ENCODE measurements at regions not wholly inside any gene's neighbourhood (a gene's known extent, or its start where the extent isn't known, plus 50 kb on each side); places are given as distances from the start of the nearest gene placed in this dataset.
"Not testable (repeated sequence)": the region's sequence is repeated elsewhere in the genome, so short reads cannot be mapped to it uniquely, and the experiment has no call there.

DNA sequence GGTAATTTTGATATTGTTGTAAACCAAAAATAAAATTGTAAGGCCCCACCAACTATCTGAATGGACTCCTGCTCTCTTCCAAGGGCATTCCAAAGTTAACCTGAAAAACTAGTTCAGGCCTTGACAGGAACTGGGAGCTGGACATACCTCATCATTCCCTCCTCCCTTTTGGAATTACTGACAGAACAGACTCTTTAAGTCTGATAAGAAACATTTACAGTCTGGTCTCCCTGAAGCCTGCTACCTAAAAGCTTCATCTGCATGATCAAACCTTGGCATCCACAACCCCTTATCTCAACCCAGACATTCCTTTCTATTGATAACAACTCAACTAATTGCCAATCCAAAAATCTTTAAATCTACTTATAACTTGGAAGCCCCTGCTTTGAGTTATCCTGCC lies 123.8 kb downstream of the TLR5 start:
- TF ChIP-seq, protein P1, sequence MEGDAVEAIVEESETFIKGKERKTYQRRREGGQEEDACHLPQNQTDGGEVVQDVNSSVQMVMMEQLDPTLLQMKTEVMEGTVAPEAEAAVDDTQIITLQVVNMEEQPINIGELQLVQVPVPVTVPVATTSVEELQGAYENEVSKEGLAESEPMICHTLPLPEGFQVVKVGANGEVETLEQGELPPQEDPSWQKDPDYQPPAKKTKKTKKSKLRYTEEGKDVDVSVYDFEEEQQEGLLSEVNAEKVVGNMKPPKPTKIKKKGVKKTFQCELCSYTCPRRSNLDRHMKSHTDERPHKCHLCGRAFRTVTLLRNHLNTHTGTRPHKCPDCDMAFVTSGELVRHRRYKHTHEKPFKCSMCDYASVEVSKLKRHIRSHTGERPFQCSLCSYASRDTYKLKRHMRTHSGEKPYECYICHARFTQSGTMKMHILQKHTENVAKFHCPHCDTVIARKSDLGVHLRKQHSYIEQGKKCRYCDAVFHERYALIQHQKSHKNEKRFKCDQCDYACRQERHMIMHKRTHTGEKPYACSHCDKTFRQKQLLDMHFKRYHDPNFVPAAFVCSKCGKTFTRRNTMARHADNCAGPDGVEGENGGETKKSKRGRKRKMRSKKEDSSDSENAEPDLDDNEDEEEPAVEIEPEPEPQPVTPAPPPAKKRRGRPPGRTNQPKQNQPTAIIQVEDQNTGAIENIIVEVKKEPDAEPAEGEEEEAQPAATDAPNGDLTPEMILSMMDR (IDR thresholded peaks at IDR 0.05), result no peak
- TF ChIP-seq ZFX (IDR thresholded peaks at IDR 0.05; ENCODE audit: borderline replicate concordance), result no peak
- no peak overlapping the region for H3K27ac ChIP-seq

DNA sequence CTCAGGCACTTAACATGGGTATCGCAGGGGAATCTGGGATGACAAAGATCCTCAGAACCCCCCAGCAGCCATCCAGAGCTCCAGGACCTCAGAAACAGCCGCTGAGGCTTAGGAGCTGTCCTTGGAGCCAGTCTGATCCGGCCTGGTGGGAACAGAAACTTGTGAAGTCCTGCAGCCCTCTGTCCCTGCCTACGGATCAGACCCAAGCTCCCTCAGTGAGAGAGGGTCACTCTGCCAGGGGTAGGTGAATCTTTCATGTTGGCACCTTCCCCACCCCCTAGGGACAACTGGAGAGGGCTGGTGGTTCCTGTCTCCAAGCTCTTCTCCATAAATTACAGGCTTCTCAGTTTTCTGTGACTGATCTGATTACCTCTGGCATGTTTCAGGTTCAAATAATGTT lies 122.3 kb downstream of the TLR5 start:
- H3K27ac ChIP-seq, result no peak overlapping the region
- TF ChIP-seq, protein P1 (IDR thresholded peaks at IDR 0.05), result no peak
- TF ChIP-seq ZFX (IDR thresholded peaks at IDR 0.05; ENCODE audit: borderline replicate concordance), result no peak

DNA sequence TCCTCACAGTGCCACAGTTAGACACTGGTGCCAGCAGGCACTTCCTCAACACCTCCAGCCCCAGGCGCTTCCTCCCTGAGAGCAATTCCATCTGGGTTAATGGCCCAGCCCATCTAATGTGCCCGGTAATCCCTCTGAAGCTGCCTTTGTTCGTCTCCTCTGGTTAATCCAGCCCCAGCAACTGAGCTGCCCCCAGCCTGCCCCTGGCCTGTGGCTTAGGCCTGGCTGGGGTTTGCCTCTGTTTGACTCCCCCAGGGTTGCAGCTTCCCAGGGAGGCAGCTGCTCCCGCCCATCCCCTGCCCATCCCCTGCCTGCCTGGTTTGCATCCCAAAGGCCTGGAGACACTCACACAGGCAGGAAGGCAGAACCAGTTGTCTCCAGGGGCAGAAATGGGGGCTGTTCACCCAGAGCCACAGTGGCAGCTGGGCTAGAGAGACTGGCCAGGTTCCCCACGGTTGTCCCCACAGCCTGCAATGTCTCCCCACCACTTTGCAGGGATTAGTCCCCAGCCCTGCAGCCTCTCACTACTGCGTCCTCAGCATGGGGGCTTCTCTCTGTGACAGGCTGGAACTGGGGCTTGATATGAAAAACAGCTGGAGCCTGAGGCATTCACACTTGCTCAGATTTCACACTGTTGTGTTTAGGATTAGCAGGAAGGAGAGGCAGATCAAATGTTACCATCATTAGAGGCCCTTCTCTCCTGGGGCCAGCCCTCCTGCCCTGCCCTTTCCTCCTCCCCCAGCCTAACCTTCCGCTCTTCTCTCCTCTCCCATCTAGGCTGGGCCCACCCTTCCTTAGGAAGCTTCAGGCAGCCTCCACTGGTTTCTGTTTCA lies 120.2 kb downstream of the TLR5 start:
- H3K27ac ChIP-seq, result no peak overlapping the region

DNA sequence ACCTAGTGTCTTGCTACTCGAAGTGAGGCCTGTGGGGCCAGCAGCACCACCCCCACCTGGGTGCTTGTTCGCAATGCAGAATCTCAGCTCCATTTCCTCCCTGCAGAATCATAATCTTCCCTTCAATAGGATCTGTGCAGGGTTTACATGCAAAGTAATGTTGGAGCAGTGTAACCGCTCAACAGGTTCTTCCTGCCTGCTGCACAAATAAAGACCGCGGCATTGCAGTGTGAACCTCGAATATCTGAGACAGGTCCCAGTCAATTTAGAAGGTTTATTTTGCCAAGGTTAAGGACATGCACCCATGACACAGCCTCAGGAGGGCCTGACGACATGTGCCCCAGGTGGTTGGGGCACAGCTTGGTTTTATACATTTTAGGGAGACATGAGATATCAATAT lies 119.2 kb downstream of the TLR5 start:
- H3K27ac ChIP-seq, result no peak overlapping the region
- TF ChIP-seq ZFX (IDR thresholded peaks at IDR 0.05; ENCODE audit: borderline replicate concordance), result no peak
- TF ChIP-seq, protein P1 (IDR thresholded peaks at IDR 0.05), result no peak

More for the DNA sequence above, 120.2 kb downstream of the TLR5 start:
- TF ChIP-seq ZFX (IDR thresholded peaks at IDR 0.05; ENCODE audit: borderline replicate concordance), result no peak

DNA sequence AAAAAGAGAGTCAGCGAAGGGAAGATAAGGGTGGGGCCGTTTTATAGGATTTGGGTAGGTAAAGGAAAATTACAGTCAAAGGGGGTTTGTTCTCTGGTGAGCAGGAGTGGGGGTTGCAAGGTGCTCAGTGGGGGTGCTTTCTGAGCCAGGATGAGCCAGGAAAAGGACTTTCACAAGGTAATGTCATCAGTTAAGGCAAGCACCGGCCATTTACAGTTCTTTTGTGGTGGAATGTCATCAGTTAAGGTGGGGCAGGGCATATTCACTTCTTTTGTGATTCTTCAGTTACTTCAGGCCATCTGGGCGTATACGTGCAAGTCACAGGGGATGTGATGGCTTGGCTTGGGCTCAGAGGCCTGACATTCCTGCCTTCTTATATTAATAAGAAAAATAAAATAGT lies 118.6 kb downstream of the TLR5 start:
- not testable (repeated sequence) for H3K27ac ChIP-seq

DNA sequence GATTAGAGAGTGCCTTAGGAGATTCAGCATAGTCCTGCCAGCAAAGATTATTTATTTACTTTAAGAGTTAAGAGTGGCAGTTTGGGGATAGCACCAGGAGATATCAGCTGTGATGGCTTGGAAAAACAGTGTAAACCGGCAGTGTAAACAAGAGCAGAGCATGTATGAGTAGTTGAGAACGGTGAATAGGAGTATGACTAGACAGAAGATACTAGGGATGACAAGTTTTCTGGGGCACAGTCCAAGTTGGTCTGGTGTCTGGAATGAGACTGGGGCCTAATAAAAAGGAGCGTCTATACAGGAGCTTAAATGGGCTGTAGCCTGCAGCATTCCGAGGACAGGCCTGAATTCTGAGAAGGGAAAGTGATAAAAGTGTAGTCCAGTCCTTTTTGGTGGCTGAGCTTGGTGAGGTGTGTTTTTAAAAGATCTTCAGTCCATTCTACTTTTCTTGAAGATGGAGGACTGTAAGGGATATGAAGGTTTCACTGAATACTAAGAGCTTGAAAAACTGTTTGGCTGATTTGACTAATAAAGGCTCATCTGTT lies 117.8 kb downstream of the TLR5 start:
- not testable (repeated sequence) for H3K27ac ChIP-seq

DNA sequence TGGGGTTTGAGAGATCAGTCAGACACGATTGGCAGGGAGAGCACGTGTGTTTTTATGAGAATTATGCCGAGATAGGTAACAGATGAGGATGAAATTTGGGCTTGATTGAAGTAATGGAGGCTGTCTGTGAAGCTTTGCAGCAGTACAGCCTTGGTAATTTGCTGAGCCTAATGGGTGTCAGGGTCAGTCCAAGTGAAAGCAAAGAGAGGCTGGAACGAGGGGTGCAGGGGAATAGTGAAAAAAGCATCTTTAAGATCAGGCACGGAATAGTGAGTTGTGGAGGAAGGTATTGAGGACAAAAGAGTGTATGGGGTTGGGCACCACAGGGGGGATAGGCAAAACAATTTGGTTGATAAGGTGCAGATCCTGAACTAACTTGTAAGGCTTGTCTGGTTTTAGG lies 116.4 kb downstream of the TLR5 start:
- H3K27ac ChIP-seq, result not testable (repeated sequence)

DNA sequence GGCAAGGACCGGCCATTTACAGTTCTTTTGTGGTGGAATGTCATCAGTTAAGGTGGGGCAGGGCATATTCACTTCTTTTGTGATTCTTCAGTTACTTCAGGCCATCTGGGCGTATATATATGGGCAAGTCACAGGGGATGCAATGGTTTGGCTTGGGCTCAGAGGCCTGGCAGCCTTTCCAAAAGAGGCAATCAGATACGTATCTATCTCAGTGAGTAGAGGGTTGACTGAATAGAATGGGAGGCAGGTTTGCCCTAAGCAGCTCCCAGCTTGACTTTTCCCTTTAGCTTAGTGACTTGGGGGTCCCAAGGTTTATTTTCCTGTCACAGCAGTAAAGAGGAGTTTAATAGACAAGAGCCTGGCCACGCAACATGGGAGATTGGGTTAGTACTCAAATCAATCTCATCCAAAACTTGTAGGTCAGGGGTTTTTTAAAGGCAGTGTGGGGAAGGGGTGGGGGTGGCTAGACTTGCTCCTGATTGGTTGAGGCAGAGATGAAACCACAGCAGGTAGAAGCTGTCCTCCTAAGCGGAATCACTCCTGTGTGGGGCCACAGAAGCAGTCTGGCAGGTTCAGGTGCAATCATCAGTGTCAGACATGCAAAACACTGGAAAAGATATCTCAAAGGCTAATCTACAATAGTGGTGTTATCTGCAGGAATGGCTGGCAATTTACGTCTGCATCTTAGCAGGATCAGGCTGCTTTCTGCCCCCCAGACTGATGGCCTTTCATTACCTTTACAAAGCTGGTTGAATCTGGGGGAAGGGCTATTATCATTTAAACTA lies 112.9 kb downstream of the TLR5 start:
- H3K27ac ChIP-seq, result no peak overlapping the region
- TF ChIP-seq, protein P1 (IDR thresholded peaks at IDR 0.05), result no peak
- no peak for TF ChIP-seq ZFX (IDR thresholded peaks at IDR 0.05; ENCODE audit: borderline replicate concordance)

DNA sequence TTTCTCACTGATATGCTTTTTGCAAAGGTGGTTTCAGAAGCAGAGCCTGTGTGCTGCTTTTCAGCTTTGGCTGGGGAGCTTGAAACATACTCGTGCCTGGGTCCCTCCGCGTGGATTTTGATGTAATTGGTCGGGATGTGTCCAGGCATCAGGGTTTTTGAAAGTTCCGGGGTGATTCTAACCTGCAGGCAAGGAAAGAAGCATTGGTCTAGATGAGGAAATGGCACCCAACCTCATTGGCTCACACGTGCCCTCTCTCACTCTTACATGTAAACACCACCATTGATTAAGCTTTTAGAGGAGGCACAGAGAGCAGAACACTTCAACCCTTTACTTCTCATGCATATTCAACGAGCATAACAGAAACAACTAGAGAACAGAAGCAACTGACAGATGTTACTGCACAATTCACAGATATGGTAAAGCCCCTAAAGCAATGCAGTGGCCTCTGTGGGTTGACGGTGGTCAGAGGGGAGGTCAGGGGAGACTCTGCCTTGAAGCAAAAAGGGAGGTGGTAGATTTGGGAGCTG lies 112.1 kb downstream of the TLR5 start:
- TF ChIP-seq ZFX (IDR thresholded peaks at IDR 0.05; ENCODE audit: borderline replicate concordance), result no peak
- TF ChIP-seq, protein P1 (IDR thresholded peaks at IDR 0.05), result no peak
- H3K27ac ChIP-seq, result no peak overlapping the region
